GM12874 (cell line): ENCODE measurements at regions not wholly inside any gene's neighbourhood (a gene's known extent, or its start where the extent isn't known, plus 50 kb on each side); places are given as distances from the start of the nearest gene placed in this dataset.

ENCODE experiments used
- TF ChIP-seq, protein P1 (sequence below): IDR thresholded peaks from 2 replicates; pipeline ENCODE4 v1.5.1; 2011; ENCODE audit warnings: low read depth, mild to moderate bottlenecking, control low read depth, low read length, moderate library complexity; ENCODE audit not compliant: insufficient read depth

- TF ChIP-seq, protein P1, sequence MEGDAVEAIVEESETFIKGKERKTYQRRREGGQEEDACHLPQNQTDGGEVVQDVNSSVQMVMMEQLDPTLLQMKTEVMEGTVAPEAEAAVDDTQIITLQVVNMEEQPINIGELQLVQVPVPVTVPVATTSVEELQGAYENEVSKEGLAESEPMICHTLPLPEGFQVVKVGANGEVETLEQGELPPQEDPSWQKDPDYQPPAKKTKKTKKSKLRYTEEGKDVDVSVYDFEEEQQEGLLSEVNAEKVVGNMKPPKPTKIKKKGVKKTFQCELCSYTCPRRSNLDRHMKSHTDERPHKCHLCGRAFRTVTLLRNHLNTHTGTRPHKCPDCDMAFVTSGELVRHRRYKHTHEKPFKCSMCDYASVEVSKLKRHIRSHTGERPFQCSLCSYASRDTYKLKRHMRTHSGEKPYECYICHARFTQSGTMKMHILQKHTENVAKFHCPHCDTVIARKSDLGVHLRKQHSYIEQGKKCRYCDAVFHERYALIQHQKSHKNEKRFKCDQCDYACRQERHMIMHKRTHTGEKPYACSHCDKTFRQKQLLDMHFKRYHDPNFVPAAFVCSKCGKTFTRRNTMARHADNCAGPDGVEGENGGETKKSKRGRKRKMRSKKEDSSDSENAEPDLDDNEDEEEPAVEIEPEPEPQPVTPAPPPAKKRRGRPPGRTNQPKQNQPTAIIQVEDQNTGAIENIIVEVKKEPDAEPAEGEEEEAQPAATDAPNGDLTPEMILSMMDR, result no peak
Observed at GRCh38 chr20:17017232-17017631, 209.6 kb upstream of the PCSK2 start.

- TF ChIP-seq, protein P1, result no peak
Observed at GRCh38 chr20:17021481-17021880, 205.4 kb upstream of the PCSK2 start.

GRCh38 chr20:17023036-17023435 lies 203.8 kb upstream of the PCSK2 start:
- TF ChIP-seq, protein P1, result no peak

GRCh38 chr20:17023806-17024205 lies 203.0 kb upstream of the PCSK2 start:
- TF ChIP-seq, protein P1, result no peak

- TF ChIP-seq, protein P1, result no peak
Observed at GRCh38 chr20:17024513-17025119, 202.2 kb upstream of the PCSK2 start.

DNA sequence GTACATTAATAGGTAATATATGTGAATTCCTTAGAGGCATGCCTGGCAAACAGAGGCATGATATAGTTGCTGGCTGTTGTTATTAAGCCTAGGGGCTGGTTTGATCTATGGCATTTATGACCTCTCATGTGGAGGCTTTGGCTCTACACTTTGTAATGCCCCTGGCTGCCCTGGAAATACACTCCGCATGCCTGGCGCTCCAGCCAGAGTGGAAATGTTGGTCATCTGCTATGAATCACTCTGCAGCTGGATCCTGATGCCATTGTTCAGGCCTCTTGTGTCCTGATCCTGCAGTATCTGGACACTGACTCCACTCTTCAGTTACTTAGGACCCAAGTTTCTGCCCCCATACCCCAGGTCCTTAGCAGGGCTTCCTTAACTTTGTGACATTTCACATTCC lies 200.5 kb upstream of the PCSK2 start:
- TF ChIP-seq, protein P1, result no peak

DNA sequence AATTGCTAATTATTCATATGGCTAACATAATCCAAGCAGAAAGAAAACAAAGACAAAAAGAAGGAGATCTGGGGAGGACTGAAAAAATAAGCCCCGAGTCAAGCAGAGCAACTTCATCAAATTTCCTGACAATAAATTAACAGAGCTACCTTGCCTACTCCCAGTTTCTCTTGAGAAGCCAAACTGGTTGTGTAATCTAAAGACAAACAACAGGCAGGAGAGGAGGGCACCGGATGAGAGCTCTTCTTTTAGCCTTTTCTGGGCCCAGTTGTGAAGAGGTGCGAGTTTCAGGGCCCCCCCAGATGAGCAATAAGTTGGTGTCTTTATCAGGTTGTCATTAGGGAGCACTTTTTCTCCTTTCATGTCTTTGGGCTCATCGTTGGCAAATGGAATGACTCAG lies 197.1 kb upstream of the PCSK2 start:
- TF ChIP-seq, protein P1, result no peak
